ENCODE measurements at regions not wholly inside any gene's neighbourhood (a gene's known extent, or its start where the extent isn't known, plus 50 kb on each side); places are given as distances from the start of the nearest gene placed in this dataset.

DNA sequence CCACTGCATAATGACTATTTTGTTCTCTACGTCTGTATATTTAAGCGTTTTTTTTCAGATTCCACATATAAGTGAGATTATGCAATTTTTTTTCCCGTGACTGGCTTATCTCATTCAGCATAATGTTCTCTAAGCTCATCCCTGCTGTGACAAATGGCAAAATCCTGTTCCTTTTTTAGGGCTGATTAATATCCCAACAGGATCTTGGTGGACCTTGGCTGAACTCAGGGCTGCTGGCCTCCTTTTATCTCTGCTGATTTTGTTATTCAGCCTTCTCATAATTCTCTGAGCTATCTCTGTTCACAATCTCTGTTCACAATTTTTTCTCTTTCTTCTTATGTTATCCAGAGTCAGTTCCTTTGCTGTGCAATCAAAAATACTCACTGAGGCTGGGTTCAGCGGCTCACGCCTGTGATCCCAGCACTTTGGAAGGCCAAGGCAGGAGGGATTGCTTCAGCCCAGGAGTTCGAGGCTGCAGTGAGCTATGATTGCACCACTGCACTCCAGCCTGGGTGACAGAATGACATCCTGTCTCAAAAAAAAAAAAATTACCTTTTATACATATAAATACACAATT is 1035.9 kb upstream of the AUTS2 start:
- WGBS, 2 donors: 54 to 74% methylated on average over 5 to 6 of the region's 6 CpGs
- Histone ChIP-seq H3K9me3 (no peaks in the 10 kb centered on the region), H3K4me3 (no peak overlapping the region), H3K27ac (no peak overlapping the region), H3K27me3 (no peaks in the 10 kb centered on the region), H3K36me3 (no peaks in the 10 kb centered on the region), H3K4me1 (no peaks in the 10 kb centered on the region)
- no peak for DNase-seq
- no peak for TF ChIP-seq POLR2A (IDR thresholded peaks at IDR 0.05)
- TF ChIP-seq, protein P1, sequence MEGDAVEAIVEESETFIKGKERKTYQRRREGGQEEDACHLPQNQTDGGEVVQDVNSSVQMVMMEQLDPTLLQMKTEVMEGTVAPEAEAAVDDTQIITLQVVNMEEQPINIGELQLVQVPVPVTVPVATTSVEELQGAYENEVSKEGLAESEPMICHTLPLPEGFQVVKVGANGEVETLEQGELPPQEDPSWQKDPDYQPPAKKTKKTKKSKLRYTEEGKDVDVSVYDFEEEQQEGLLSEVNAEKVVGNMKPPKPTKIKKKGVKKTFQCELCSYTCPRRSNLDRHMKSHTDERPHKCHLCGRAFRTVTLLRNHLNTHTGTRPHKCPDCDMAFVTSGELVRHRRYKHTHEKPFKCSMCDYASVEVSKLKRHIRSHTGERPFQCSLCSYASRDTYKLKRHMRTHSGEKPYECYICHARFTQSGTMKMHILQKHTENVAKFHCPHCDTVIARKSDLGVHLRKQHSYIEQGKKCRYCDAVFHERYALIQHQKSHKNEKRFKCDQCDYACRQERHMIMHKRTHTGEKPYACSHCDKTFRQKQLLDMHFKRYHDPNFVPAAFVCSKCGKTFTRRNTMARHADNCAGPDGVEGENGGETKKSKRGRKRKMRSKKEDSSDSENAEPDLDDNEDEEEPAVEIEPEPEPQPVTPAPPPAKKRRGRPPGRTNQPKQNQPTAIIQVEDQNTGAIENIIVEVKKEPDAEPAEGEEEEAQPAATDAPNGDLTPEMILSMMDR (IDR thresholded peaks at IDR 0.05): no peak
- intact Hi-C loops (cut with DNase I): no loop called here

DNA sequence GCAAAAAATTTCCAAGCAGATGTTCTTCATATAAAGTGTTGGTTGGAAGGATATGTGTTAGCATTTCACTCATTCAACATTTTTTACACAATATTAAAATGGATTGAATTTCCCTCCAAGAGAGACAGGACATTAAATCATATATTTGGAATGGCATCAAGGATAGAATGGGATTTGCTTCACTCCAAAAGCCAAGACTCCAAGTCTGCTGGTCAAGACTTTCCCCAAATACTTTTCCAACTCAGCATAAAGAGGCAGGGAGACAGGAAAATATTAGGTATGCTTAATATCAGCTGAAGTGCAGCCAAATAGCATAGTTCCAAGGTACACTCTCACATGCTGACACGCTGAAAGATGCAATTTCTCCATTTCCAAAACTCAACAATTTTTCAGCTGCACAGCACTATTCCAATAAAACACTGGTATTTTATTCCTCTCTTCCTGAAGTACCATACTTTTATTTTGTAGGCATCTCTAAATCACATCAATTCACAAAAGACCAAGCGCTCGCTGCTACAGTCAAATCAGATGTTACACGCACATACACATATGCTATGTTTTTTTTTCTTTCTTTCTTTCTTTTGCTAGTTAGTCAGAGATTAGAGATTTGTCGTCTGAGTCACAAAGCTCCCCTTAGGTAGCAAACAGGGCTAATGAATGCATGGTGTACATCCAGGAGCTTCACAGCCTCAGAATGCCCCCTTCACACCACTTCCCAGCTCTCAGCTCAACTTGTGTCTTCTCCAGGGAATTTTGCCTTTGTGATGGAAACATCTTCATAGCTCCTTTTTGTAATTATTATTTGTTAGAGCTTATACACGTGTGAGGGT is 1033.8 kb upstream of the AUTS2 start:
- no peak for TF ChIP-seq POLR2A (IDR thresholded peaks at IDR 0.05)
- TF ChIP-seq, protein P1 (IDR thresholded peaks at IDR 0.05): no peak
- no peaks in the 10 kb centered on the region for H3K27me3 ChIP-seq
- DNase-seq: no peak

DNA sequence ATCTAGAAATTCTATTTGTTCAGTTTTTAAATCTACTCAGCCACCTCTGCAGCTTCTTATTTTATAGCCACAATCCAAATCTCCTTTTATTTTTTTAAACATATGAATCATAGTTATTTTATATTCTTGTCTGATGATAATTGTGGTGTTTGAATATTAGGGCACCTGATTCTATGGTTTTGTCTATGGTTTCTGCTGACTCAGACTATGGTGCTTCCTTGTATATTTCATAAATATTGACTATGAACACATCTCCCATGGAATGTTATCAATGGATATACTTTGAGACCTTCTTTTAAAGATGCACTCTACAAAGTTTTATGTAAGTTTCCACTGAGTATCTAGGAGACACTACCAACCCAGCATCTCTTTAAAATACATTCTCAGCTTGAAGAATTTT is 1027.0 kb upstream of the AUTS2 start:
- intact Hi-C loops (cut with DNase I): no loop called here
- no peak for TF ChIP-seq POLR2A (IDR thresholded peaks at IDR 0.05)
- TF ChIP-seq, protein P1 (IDR thresholded peaks at IDR 0.05): no peak

More for the DNA sequence above, 1033.8 kb upstream of the AUTS2 start:
- intact Hi-C loops (cut with DNase I): no loop called here
- Histone ChIP-seq H3K9me3 (no peaks in the 10 kb centered on the region), H3K27ac (no peak overlapping the region), H3K4me3 (no peak overlapping the region), H3K36me3 (no peaks in the 10 kb centered on the region), H3K4me1 (no peaks in the 10 kb centered on the region)
- 71 to 72% methylated on average over 6 of the region's 6 CpGs for WGBS, 2 donors

DNA sequence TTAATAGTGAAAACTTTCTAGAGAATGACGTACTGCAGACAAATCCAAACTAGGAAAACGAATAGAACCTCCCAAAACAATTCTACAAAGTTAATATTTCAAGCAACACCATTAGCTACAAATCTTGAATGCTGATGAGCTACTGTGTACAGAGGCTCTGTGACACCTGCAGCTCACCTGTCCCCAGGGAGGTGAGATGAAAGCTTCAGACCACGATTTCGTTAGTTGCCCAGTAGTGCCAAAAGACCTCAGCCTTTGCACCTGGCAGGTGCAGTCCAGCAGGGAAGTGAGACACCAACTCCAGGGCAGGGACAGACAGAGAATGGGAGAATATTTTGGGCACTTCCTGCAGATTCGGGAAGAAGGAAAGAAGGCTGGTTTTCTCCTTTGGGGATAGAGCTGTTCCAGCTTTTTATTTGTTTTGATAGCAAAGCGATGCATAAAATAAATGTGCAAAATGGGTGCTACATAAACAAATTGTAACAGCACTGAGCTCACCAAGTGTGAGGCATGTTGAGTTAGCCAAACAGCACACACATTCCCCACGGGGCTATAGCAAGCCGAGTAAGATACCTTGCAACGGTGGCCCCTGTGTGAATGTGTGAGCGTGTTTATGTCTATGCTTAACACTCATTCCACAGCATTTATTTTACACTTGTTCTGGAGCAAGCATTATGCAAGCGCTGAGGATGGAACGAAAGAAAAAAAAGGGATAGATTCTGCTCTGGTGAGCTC is 1024.8 kb upstream of the AUTS2 start:
- TF ChIP-seq POLR2A (IDR thresholded peaks at IDR 0.05): no peak
- TF ChIP-seq, protein P1 (IDR thresholded peaks at IDR 0.05): no peak
- no peaks in the 10 kb centered on the region for H3K36me3 ChIP-seq
- H3K27me3 ChIP-seq: no peaks in the 10 kb centered on the region
- DNase-seq: no peak
- H3K27ac ChIP-seq: no peak overlapping the region
- no peaks in the 10 kb centered on the region for H3K4me1 ChIP-seq
- H3K4me3 ChIP-seq: no peak overlapping the region
- H3K9me3 ChIP-seq: no peaks in the 10 kb centered on the region
- WGBS, 2 donors: 51 to 59% methylated on average over 12 of the region's 12 CpGs
- intact Hi-C loops (cut with DNase I): no loop called here

More for the DNA sequence above, 1027.0 kb upstream of the AUTS2 start:
- no peaks in the 10 kb centered on the region for H3K27me3 ChIP-seq
- H3K9me3 ChIP-seq: no peaks in the 10 kb centered on the region
- DNase-seq: no peak
- H3K4me3 ChIP-seq: no peak overlapping the region
- H3K36me3 ChIP-seq: no peaks in the 10 kb centered on the region
- no peaks in the 10 kb centered on the region for H3K4me1 ChIP-seq
- H3K27ac ChIP-seq: no peak overlapping the region

DNA sequence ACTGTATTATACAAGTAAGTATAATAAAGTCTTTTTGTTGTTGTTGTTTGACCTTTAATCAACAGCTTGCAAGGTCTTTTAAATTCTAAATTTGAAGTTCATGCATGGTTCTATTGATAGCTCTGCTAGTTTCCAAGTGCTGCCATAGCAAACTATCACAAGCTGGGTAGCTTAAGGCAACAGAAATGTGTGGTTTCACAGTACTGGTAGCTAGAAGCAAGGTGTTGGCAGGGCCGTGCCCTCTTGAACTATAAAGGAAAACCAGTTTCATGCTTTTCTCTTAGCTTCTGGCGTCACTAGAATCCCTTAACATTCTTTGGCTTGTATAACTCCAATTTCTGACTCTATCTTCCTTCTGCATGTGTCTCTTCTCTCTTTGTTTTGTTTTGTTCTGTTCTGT is 1021.9 kb upstream of the AUTS2 start:
- no peak for DNase-seq
- H3K27ac ChIP-seq: no peak overlapping the region
- no peaks in the 10 kb centered on the region for H3K9me3 ChIP-seq
- no peak for TF ChIP-seq POLR2A (IDR thresholded peaks at IDR 0.05)
- TF ChIP-seq, protein P1 (IDR thresholded peaks at IDR 0.05): no peak
- no peaks in the 10 kb centered on the region for H3K36me3 ChIP-seq
- 58 to 73% methylated on average over 2 of the region's 2 CpGs for WGBS, 2 donors
- H3K27me3 ChIP-seq: no peaks in the 10 kb centered on the region
- H3K4me1 ChIP-seq: no peaks in the 10 kb centered on the region
- H3K4me3 ChIP-seq: no peak overlapping the region
- intact Hi-C loops (cut with DNase I): no loop called here
